Ureter (tissue), 1 donor: ENCODE measurements at regions not wholly inside any gene's neighbourhood (a gene's known extent, or its start where the extent isn't known, plus 50 kb on each side); places are given as distances from the start of the nearest gene placed in this dataset.
"Not testable (repeated sequence)": the region's sequence is repeated elsewhere in the genome, so short reads cannot be mapped to it uniquely, and the experiment has no call there.

ENCODE experiments used
- DNase-seq: peaks from one replicate; pipeline ENCODE4 v3.0.0-alpha.2; 2020; ENCODE audit warnings: low spot score
- donor health status: DM: yes; HTN: yes; CAD: no.

- DNase-seq = no peak
These were observed 186.7 kb downstream of the NFKBIZ start for GRCh38 chr3:102036017-102036416.

- DNase-seq = no peak
These were observed 187.2 kb downstream of the NFKBIZ start for GRCh38 chr3:102036472-102036871.

- no peak for DNase-seq
These were observed 187.9 kb downstream of the NFKBIZ start for GRCh38 chr3:102037209-102037608.

- no peak for DNase-seq
These were observed 188.5 kb downstream of the NFKBIZ start for GRCh38 chr3:102037791-102038190.

- no peak for DNase-seq
These were observed 189.3 kb downstream of the NFKBIZ start for GRCh38 chr3:102038477-102039142.

GRCh38 chr3:102040144-102040543 is 190.8 kb downstream of the NFKBIZ start:
- not testable (repeated sequence) for DNase-seq

- no peak for DNase-seq
These were observed 204.2 kb downstream of the NFKBIZ start for GRCh38 chr3:102053375-102053989.

- no peak for DNase-seq
These were observed 205.3 kb downstream of the NFKBIZ start for GRCh38 chr3:102054543-102055080.

- no peak for DNase-seq
These were observed 208.6 kb downstream of the NFKBIZ start for GRCh38 chr3:102057781-102058421.

- no peak for DNase-seq
These were observed 210.0 kb downstream of the NFKBIZ start for GRCh38 chr3:102059145-102059943.

GRCh38 chr3:102060814-102061213 is 211.5 kb downstream of the NFKBIZ start:
- DNase-seq = no peak

GRCh38 chr3:102063572-102063971 is 214.3 kb downstream of the NFKBIZ start:
- DNase-seq = no peak

GRCh38 chr3:102066470-102066869 is 217.2 kb downstream of the NFKBIZ start:
- DNase-seq = no peak

GRCh38 chr3:102068327-102068726 is 219.0 kb downstream of the NFKBIZ start:
- no peak for DNase-seq

GRCh38 chr3:102068736-102069135 is 219.4 kb downstream of the NFKBIZ start:
- DNase-seq = no peak

- DNase-seq = no peak
These were observed 219.9 kb downstream of the NFKBIZ start for GRCh38 chr3:102069211-102069662.

- DNase-seq = no peak
These were observed 225.6 kb downstream of the NFKBIZ start for GRCh38 chr3:102074946-102075345.

GRCh38 chr3:102078401-102078800 is 229.1 kb downstream of the NFKBIZ start:
- no peak for DNase-seq

- DNase-seq = no peak
These were observed 229.8 kb downstream of the NFKBIZ start for GRCh38 chr3:102078854-102079808.

- DNase-seq = no peak
These were observed 230.5 kb downstream of the NFKBIZ start for GRCh38 chr3:102079809-102080197.
